Stimulated activated CD8-positive, alpha-beta memory T cell treated with anti-CD3 and anti-CD28 coated beads, Interleukin-12 subunit alpha, Interleukin-12 subunit beta, amount 100 ng/mL, for 1 hour (primary cell): ENCODE measurements at regions not wholly inside any gene's neighbourhood (a gene's known extent, or its start where the extent isn't known, plus 50 kb on each side); places are given as distances from the start of the nearest gene placed in this dataset.

Experiments
- DNase-seq: peaks from one replicate; pipeline ENCODE4 v3.0.0-alpha.2; 2020; ENCODE audit warnings: low read depth

- DNase-seq = no peak
These were observed 549.4 kb downstream of the UTRN start for GRCh38 chr6:144834426-144835038.

- no peak for DNase-seq
These were observed 550.3 kb downstream of the UTRN start for GRCh38 chr6:144835322-144835973.

GRCh38 chr6:144840619-144841018 is 555.5 kb downstream of the UTRN start:
- no peak for DNase-seq

DNA sequence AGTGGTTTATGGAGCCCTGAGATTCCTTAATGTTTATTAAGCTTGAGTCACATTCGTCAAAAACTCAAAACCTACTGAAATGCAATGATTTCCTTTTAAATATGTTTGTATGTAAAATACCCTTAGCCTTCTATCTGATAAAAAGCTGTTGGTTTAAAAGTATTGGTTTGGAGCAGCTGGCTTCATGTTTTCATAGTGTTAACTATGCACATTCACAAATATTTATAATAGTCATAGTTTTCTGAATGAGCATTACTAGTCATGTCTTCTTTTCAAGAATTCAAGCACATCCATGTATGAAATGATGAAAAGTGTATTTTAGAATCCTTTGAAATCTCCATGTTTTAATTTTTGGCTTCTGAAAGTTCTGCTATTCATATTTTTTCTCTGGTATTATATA is 558.6 kb downstream of the UTRN start:
- no peak for DNase-seq

GRCh38 chr6:144844596-144844995 is 559.5 kb downstream of the UTRN start:
- DNase-seq = no peak

DNA sequence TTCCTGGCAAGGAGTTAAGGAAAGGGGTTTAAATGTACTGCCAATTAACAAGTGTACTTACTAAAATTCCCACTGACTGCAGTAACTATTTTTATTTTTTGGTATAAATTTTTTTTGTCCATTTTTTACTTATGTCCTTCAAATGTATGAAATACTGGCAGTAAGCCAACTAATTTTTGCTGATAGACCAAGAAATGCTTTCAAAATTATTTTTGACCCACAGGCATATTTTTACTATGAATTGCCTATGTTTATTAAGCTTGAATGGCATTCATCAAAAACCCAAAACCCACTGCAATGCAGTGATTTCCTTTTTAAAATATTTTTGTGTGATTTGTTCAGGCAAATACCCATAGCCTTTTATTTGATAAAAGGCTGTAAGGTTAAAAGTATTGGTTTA is 560.1 kb downstream of the UTRN start:
- DNase-seq = no peak

GRCh38 chr6:144847916-144848315 is 562.8 kb downstream of the UTRN start:
- no peak for DNase-seq

DNA sequence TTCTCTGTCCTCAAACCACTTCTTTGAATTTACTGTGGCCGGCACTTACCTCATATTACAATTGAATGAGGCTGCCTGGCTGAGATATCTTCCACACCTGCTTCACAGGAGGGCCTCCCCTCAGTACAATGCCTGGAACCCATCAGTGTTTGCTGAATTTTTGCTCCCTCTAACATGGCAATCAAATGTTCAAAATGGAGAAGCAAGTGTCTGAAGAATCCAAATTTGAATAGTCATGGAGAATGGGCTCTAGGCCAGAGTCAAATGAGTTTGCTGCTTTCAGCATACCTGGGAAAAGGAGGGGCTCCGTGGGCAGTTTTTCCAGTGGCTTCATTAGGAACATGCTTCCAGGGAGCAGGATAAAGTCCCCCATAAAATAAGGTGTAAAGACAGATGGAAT is 564.8 kb downstream of the UTRN start:
- no peak for DNase-seq

GRCh38 chr6:144853603-144854002 is 568.5 kb downstream of the UTRN start:
- no peak for DNase-seq

- DNase-seq = no peak
These were observed 569.5 kb downstream of the UTRN start for GRCh38 chr6:144854654-144855053.

- no peak for DNase-seq
These were observed 570.2 kb downstream of the UTRN start for GRCh38 chr6:144855375-144855774.

- DNase-seq = no peak
These were observed 570.8 kb downstream of the UTRN start for GRCh38 chr6:144855812-144856531.

DNA sequence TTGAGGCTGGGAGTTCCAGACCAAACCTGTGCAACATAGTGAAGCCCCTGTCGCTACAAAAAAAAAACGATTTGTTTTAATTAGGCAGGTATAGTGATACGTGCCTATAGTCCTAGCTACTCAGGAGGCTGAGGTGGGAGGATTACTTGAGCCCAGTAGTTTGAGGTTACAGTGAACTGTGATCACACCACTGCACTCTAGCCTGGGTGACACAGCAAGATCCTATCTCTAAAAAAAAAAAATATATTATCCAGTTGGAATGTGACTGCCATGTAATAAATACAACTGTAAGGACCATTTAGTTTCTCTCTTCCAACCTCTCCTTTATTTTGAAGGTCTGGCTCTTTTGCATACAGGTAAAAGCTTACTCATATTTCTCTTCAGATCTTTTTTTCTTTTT is 571.5 kb downstream of the UTRN start:
- no peak for DNase-seq

- no peak for DNase-seq
These were observed 572.0 kb downstream of the UTRN start for GRCh38 chr6:144857086-144857485.

GRCh38 chr6:144862769-144863168 is 577.6 kb downstream of the UTRN start:
- DNase-seq = no peak

DNA sequence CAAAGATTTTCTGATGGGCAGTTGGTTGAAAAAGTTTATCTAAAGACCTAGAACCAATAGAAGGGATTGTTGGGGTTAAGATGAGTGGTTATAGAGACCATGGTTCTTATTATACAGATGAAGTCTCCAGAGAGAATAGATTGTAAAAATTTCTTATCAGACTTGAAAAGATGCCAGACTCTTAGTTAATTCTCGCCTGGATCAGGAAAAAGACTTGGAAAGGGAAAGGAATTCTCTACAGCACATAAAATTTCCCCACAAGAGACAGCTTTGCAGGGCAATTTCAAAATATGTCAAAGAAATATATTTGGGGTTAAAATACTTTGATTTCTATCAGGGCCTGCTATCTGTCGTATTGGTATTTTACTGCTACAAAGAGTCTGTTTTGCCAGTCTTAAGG is 582.6 kb downstream of the UTRN start:
- no peak for DNase-seq

DNA sequence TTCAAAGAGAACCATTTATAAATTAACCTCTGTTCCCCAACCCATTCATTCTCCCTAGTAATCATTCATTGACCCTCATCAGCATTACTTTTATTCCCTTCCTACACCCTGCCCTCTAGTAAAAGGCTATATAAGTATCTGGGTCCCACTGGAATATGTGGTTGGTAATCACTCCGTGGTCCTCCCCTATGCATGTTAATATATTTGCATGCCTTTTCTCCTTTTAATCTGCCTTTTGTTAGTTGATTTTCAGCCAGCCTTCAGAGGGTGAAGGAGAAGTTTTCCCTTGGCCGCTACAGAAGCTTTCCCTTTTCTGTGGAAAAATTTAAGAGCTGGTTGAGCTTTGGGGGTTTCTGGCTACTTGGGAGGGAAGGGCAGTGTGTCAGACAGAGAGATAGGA is 585.6 kb downstream of the UTRN start:
- no peak for DNase-seq

- DNase-seq = no peak
These were observed 588.7 kb downstream of the UTRN start for GRCh38 chr6:144873623-144874378.

- DNase-seq = no peak
These were observed 591.6 kb downstream of the UTRN start for GRCh38 chr6:144876689-144877088.

GRCh38 chr6:144877118-144877517 is 592.0 kb downstream of the UTRN start:
- no peak for DNase-seq

DNA sequence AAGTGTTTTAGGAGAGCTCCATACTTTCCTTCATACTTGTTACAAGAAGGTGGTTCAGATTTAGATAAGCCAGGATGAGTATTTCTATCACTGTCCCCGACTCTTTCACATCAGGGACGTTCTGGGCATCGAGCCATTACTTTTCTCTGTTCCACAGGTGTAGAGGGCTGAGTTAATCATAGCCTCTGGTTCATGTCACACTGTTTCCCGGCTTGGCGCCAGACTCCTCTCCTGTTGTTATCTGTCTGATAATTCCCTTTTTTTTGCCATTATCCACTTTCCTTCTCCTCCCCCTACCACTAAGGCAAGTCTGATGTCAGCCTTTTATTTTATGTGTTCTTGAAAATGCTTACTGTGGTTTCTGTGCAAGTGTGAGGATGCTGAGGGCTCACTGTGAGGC is 593.4 kb downstream of the UTRN start:
- DNase-seq = no peak

GRCh38 chr6:144879436-144879835 is 594.3 kb downstream of the UTRN start:
- no peak for DNase-seq

GRCh38 chr6:144882425-144882824 is 597.3 kb downstream of the UTRN start:
- no peak for DNase-seq
